ENCODE measurements at regions not wholly inside any gene's neighbourhood (a gene's known extent, or its start where the extent isn't known, plus 50 kb on each side); places are given as distances from the start of the nearest gene placed in this dataset.

GRCh38 chr3:134090031-134090430, 60.3 kb upstream of the SLCO2A1 start:
- TF ChIP-seq ATF2 (CRISPR knock-in tag; IDR thresholded peaks at IDR 0.05; ENCODE audit: borderline replicate concordance, low read depth) (no peak), PRDM15 (CRISPR knock-in tag; IDR thresholded peaks at IDR 0.05) (no peak), GABPB1 (CRISPR knock-in tag; IDR thresholded peaks at IDR 0.05) (no peak), SP1 (CRISPR knock-in tag; conservative IDR thresholded peaks at IDR 0.05) (no peak), CTCF (IDR thresholded peaks at IDR 0.05) (no peak), ZMAT4 (CRISPR knock-in tag; IDR thresholded peaks at IDR 0.05) (no peak), ATF6 (CRISPR knock-in tag; IDR thresholded peaks at IDR 0.05) (no peak), TCF7 (CRISPR knock-in tag; IDR thresholded peaks at IDR 0.05; ENCODE audit: low read depth) (no peak), TEAD1 (CRISPR knock-in tag; IDR thresholded peaks at IDR 0.05) (no peak), KAT7 (CRISPR knock-in tag; IDR thresholded peaks at IDR 0.05; ENCODE audit: borderline replicate concordance) (no peak), NFYB (CRISPR knock-in tag; conservative IDR thresholded peaks at IDR 0.05; ENCODE audit: low read depth) (no peak), TEAD4 (CRISPR knock-in tag; IDR thresholded peaks at IDR 0.05) (no peak), MXD4 (CRISPR knock-in tag; IDR thresholded peaks at IDR 0.05; ENCODE audit: borderline replicate concordance) (no peak)
